ENCODE measurements at regions not wholly inside any gene's neighbourhood (a gene's known extent, or its start where the extent isn't known, plus 50 kb on each side); places are given as distances from the start of the nearest gene placed in this dataset.

DNA sequence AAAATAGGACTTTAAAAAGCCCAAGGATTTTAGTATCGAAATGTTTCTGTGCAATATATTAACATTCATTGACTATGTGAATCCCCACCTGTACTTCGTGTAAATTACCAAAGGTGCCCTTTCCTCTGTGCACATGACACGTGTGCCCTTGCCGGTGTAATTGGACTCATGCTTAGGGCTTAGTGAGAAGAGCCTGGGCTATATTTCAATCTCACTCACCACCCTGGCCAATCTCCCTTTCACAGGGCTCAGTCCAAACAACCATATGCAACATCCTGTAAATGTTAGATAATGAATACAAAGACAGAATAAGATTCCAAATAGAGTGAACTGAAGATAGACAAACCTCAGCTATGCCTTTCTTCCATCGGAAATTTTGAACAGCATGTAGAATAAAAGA, 564.3 kb downstream of the USP25 start:
- H3K27ac ChIP-seq (ENCODE audit: low read depth), result no peak overlapping the region
- no peaks in the 10 kb centered on the region for H3K79me2 ChIP-seq (replicated peaks; ENCODE audit: insufficient read depth)
- ATAC-seq, result no peak
- H4K20me1 ChIP-seq (replicated peaks; ENCODE audit: insufficient read depth), result no peaks in the 10 kb centered on the region
- H3K4me3 Mint-ChIP-seq, result no peak overlapping the region
- H3F3A ChIP-seq (replicated peaks; ENCODE audit: low read depth), result no peaks in the 10 kb centered on the region
- no peaks in the 10 kb centered on the region for H3K9me2 ChIP-seq (ENCODE audit: insufficient read depth)
- peaks cover 3% of the 10 kb centered on the region for H3K27me3 Mint-ChIP-seq (ENCODE audit: insufficient read depth, low read depth, poor library complexity)
- H2AFZ ChIP-seq, result no peak overlapping the region
- no peaks in the 10 kb centered on the region for H3K36me3 Mint-ChIP-seq (ENCODE audit: low read depth)
- DNase-seq (ENCODE audit: low spot score), result no peak
- no peaks in the 10 kb centered on the region for H3K4me1 Mint-ChIP-seq
- no peak overlapping the region for H3K4me3 ChIP-seq
- H3K36me3 ChIP-seq (ENCODE audit: insufficient read depth), result no peaks in the 10 kb centered on the region
- TF ChIP-seq, protein P1, sequence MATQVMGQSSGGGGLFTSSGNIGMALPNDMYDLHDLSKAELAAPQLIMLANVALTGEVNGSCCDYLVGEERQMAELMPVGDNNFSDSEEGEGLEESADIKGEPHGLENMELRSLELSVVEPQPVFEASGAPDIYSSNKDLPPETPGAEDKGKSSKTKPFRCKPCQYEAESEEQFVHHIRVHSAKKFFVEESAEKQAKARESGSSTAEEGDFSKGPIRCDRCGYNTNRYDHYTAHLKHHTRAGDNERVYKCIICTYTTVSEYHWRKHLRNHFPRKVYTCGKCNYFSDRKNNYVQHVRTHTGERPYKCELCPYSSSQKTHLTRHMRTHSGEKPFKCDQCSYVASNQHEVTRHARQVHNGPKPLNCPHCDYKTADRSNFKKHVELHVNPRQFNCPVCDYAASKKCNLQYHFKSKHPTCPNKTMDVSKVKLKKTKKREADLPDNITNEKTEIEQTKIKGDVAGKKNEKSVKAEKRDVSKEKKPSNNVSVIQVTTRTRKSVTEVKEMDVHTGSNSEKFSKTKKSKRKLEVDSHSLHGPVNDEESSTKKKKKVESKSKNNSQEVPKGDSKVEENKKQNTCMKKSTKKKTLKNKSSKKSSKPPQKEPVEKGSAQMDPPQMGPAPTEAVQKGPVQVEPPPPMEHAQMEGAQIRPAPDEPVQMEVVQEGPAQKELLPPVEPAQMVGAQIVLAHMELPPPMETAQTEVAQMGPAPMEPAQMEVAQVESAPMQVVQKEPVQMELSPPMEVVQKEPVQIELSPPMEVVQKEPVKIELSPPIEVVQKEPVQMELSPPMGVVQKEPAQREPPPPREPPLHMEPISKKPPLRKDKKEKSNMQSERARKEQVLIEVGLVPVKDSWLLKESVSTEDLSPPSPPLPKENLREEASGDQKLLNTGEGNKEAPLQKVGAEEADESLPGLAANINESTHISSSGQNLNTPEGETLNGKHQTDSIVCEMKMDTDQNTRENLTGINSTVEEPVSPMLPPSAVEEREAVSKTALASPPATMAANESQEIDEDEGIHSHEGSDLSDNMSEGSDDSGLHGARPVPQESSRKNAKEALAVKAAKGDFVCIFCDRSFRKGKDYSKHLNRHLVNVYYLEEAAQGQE (IDR thresholded peaks at IDR 0.05; ENCODE audit: unreplicated experiment), result no peak
- TF ChIP-seq STAT1 (IDR thresholded peaks at IDR 0.05; ENCODE audit: unreplicated experiment), result no peak
- TF ChIP-seq NANOG (IDR thresholded peaks at IDR 0.05; ENCODE audit: borderline replicate concordance), result no peak
- TF ChIP-seq ZNF114 (CRISPR knock-in tag; IDR thresholded peaks at IDR 0.05), result no peak
- no peak for TF ChIP-seq EZH2phosphoT487 (IDR thresholded peaks at IDR 0.05; ENCODE audit: unreplicated experiment)
- no peak for TF ChIP-seq ZNF331 (CRISPR knock-in tag; IDR thresholded peaks at IDR 0.05; ENCODE audit: low read depth)
- H3K4me2 ChIP-seq, result no peak overlapping the region
- H3K4me1 ChIP-seq (ENCODE audit: insufficient read depth), result no peaks in the 10 kb centered on the region
- H3K27ac Mint-ChIP-seq, result no peak overlapping the region
- H3K27me3 ChIP-seq (ENCODE audit: insufficient read depth), result no peaks in the 10 kb centered on the region
- no peaks in the 10 kb centered on the region for H3K9me3 Mint-ChIP-seq

DNA sequence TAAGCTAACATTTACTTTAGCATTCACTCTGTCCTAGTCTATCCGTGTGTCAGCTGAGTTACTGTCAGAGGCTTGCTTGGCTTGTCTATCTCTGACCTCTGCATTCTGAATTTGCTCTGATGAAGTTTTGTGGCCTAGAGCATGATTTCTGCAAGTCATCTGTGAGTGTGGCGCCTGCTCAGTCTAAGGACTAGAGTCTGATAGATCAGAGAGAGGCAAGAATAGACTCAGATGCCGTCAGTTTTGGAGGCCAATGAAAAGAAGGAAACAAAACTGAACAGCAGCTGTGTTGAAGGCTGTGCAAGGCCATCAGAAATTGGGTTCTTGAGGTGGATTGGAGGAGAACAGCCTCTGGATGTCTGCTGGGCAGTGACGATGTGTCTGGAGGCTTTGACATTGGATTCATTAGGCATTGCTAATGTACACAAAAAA, 573.1 kb downstream of the USP25 start:
- ATAC-seq, result no peak
- no peaks in the 10 kb centered on the region for H4K20me1 ChIP-seq (replicated peaks; ENCODE audit: insufficient read depth)
- H3K4me1 ChIP-seq (ENCODE audit: insufficient read depth), result no peaks in the 10 kb centered on the region; the same call in 1 of the 2 replicates
- no peak overlapping the region for H3K4me3 ChIP-seq
- DNase-seq (ENCODE audit: low spot score), result no peak
- H3K27ac ChIP-seq (ENCODE audit: low read depth), result no peak overlapping the region
- peaks cover 4% of the 10 kb centered on the region; the same call in 2 of the 3 replicates for H3K4me1 Mint-ChIP-seq
- H3K4me2 ChIP-seq, result no peak overlapping the region
- no peaks in the 10 kb centered on the region for H3K36me3 ChIP-seq (ENCODE audit: insufficient read depth)
- H3K27ac Mint-ChIP-seq, result no peak overlapping the region; the same call in 1 of the 2 replicates
- H3K9me3 Mint-ChIP-seq, result no peaks in the 10 kb centered on the region
- H3K27me3 ChIP-seq (ENCODE audit: insufficient read depth), result no peaks in the 10 kb centered on the region
- H3K36me3 Mint-ChIP-seq (ENCODE audit: low read depth), result no peaks in the 10 kb centered on the region
- no peaks in the 10 kb centered on the region for H3K79me2 ChIP-seq (replicated peaks; ENCODE audit: insufficient read depth)
- TF ChIP-seq JUNB (IDR thresholded peaks at IDR 0.05; ENCODE audit: unreplicated experiment) (no peak), EZH2 (IDR thresholded peaks at IDR 0.05; ENCODE audit: low read depth, unreplicated experiment) (no peak), NANOG (IDR thresholded peaks at IDR 0.05; ENCODE audit: borderline replicate concordance) (no peak), EZH2phosphoT487 (IDR thresholded peaks at IDR 0.05; ENCODE audit: unreplicated experiment) (no peak)
- H3K4me3 Mint-ChIP-seq, result no peak overlapping the region
- H3K27me3 Mint-ChIP-seq (ENCODE audit: insufficient read depth, low read depth, poor library complexity), result no peaks in the 10 kb centered on the region
- H3K9me2 ChIP-seq (ENCODE audit: insufficient read depth), result no peaks in the 10 kb centered on the region
- peak overlapping the region; percentile 56; the same call in 1 of the 2 replicates for H2AFZ ChIP-seq
- no peaks in the 10 kb centered on the region for H3F3A ChIP-seq (replicated peaks; ENCODE audit: low read depth)

Data from GM23338 (cell line).